ENCODE measurements at regions not wholly inside any gene's neighbourhood (a gene's known extent, or its start where the extent isn't known, plus 50 kb on each side); places are given as distances from the start of the nearest gene placed in this dataset.

- Mint-ChIP-seq H3K4me3 (ENCODE audit: unreplicated experiment) (no peak overlapping the region), H3K4me1 (ENCODE audit: low read depth) (peaks cover 3% of the 10 kb centered on the region), H3K9me3 (ENCODE audit: low read depth) (no peaks in the 10 kb centered on the region), H3K27me3 (ENCODE audit: low read depth) (no peaks in the 10 kb centered on the region), H3K36me3 (ENCODE audit: low read depth) (peaks cover 1% of the 10 kb centered on the region), H3K27ac (ENCODE audit: unreplicated experiment) (no peak overlapping the region)
- TF ChIP-seq, protein P1, sequence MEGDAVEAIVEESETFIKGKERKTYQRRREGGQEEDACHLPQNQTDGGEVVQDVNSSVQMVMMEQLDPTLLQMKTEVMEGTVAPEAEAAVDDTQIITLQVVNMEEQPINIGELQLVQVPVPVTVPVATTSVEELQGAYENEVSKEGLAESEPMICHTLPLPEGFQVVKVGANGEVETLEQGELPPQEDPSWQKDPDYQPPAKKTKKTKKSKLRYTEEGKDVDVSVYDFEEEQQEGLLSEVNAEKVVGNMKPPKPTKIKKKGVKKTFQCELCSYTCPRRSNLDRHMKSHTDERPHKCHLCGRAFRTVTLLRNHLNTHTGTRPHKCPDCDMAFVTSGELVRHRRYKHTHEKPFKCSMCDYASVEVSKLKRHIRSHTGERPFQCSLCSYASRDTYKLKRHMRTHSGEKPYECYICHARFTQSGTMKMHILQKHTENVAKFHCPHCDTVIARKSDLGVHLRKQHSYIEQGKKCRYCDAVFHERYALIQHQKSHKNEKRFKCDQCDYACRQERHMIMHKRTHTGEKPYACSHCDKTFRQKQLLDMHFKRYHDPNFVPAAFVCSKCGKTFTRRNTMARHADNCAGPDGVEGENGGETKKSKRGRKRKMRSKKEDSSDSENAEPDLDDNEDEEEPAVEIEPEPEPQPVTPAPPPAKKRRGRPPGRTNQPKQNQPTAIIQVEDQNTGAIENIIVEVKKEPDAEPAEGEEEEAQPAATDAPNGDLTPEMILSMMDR (IDR thresholded peaks at IDR 0.05): no peak
- DNase-seq (ENCODE audit: low spot score): no peak
Measured at GRCh38 chr13:64429691-64430090, 2800.4 kb downstream of the PCDH9 start.

DNA sequence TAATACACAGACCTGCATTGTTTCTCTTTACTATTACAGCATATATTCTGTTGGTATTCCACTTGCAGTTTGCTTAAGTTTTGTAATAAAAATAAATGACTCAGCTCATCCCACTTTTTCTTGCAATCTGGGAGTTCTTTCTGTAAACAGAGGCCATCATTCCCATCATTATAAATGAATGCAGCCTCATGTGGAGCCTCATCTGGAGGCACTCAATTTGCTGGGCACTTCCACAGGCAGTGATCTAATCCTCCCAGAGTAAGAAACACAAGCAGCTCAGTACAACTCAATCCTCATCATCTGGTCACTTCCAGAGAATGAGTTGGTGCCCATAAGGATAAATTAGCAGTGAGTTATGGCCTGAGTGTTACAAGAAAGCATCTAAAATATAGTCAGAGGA, 2801.9 kb downstream of the PCDH9 start:
- peaks cover 1% of the 10 kb centered on the region for H3K36me3 Mint-ChIP-seq (ENCODE audit: low read depth)
- no peak overlapping the region for H3K4me3 Mint-ChIP-seq (ENCODE audit: unreplicated experiment)
- TF ChIP-seq, protein P1 (IDR thresholded peaks at IDR 0.05): no peak
- no peak for DNase-seq (ENCODE audit: low spot score)
- H3K27ac Mint-ChIP-seq (ENCODE audit: unreplicated experiment): peak overlapping the region; percentile 73
- H3K27me3 Mint-ChIP-seq (ENCODE audit: low read depth): no peaks in the 10 kb centered on the region
- peaks cover 3% of the 10 kb centered on the region for H3K4me1 Mint-ChIP-seq (ENCODE audit: low read depth)
- no peaks in the 10 kb centered on the region for H3K9me3 Mint-ChIP-seq (ENCODE audit: low read depth)

DNA sequence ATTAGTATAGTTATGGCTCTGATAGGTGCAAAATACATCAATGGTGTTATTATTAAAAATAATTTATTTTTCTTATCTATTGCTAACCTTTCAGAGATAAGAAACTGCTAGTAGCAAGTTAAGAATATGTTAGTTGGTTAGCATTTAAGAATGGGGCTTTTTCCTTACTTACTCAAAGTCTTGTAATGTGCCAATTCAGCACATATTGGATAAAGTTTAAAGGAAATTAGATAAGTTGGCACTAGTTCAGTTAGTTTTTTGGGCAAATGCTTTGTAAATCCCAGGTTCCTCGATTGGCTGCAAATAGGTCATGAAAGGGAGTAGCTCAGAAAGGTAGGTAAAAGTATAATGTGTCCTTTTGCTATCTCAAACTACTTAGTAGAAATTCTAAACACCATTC, 2806.7 kb downstream of the PCDH9 start:
- DNase-seq (ENCODE audit: low spot score): no peak
- Mint-ChIP-seq H3K9me3 (ENCODE audit: low read depth) (no peaks in the 10 kb centered on the region), H3K4me1 (ENCODE audit: low read depth) (peaks cover 3% of the 10 kb centered on the region), H3K4me3 (ENCODE audit: unreplicated experiment) (no peak overlapping the region), H3K36me3 (ENCODE audit: low read depth) (no peaks in the 10 kb centered on the region), H3K27ac (ENCODE audit: unreplicated experiment) (no peak overlapping the region), H3K27me3 (ENCODE audit: low read depth) (no peaks in the 10 kb centered on the region)
- TF ChIP-seq, protein P1 (IDR thresholded peaks at IDR 0.05): no peak

DNA sequence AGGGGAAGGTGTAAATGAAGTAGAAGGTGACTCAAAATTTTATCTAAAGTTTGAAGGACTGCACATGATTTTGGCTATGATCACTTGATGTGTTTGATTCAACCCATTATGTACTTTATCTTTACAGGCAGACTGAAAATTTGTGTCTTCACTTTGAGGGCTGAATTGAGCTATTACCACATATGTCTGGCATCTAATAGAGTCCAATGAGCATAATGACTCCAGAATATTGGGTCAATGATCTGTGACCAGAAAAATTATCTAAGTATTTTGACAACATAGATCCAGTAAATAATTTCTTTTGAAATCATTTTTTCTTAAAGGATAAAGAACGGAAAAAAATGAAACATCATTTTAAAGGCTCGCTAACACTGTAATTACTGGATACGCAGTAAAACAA, 2810.0 kb downstream of the PCDH9 start:
- Mint-ChIP-seq H3K9me3 (ENCODE audit: low read depth) (no peaks in the 10 kb centered on the region), H3K27ac (ENCODE audit: unreplicated experiment) (no peak overlapping the region), H3K27me3 (ENCODE audit: low read depth) (no peaks in the 10 kb centered on the region), H3K4me3 (ENCODE audit: unreplicated experiment) (no peak overlapping the region), H3K4me1 (ENCODE audit: low read depth) (no peaks in the 10 kb centered on the region), H3K36me3 (ENCODE audit: low read depth) (no peaks in the 10 kb centered on the region)
- no peak for DNase-seq (ENCODE audit: low spot score)
- TF ChIP-seq, protein P1 (IDR thresholded peaks at IDR 0.05): no peak

DNA sequence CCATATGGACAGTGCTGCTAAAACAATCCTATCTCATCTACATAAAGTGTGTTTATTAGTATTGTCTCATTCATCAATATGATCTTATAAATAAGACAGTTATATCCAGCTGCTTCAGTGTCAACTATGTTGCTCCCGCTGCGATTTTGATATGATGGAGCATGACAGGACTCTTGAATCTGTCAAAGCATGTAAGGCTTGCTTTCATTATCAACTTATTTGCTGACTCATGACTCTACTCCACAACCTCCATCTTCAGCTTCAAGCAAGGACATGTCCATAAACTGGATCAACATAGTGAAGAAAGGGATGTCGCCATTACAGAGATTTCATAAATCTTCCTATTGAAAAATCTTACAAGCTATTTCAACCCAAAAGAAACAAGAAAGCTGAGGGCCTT, 2812.6 kb downstream of the PCDH9 start:
- Mint-ChIP-seq H3K4me1 (ENCODE audit: low read depth) (no peaks in the 10 kb centered on the region), H3K36me3 (ENCODE audit: low read depth) (no peaks in the 10 kb centered on the region), H3K4me3 (ENCODE audit: unreplicated experiment) (no peak overlapping the region), H3K27me3 (ENCODE audit: low read depth) (no peaks in the 10 kb centered on the region), H3K27ac (ENCODE audit: unreplicated experiment) (no peak overlapping the region), H3K9me3 (ENCODE audit: low read depth) (no peaks in the 10 kb centered on the region)
- no peak for DNase-seq (ENCODE audit: low spot score)
- TF ChIP-seq, protein P1 (IDR thresholded peaks at IDR 0.05): no peak
